GM18499 (cell line): ENCODE measurements at regions not wholly inside any gene's neighbourhood (a gene's known extent, or its start where the extent isn't known, plus 50 kb on each side); places are given as distances from the start of the nearest gene placed in this dataset.

Experiments
- ATAC-seq: cut with Tn5 transposase; IDR thresholded peaks from one replicate; pipeline ENCODE4 v1.9.1; 2021; ENCODE audit warnings: moderate number of reproducible peaks; ENCODE audit not compliant: insufficient read depth, unreplicated experiment

- ATAC-seq, result no peak
Measured at GRCh38 chr22:49136816-49137180, 690.9 kb downstream of the BRD1 start.

- no peak for ATAC-seq
Measured at GRCh38 chr22:49136041-49136815, 691.4 kb downstream of the BRD1 start.

- no peak for ATAC-seq
Measured at GRCh38 chr22:49134076-49134475, 693.6 kb downstream of the BRD1 start.

- ATAC-seq, result no peak
Measured at GRCh38 chr22:49133541-49133940, 694.1 kb downstream of the BRD1 start.

GRCh38 chr22:49132009-49132408 lies 695.7 kb downstream of the BRD1 start:
- ATAC-seq, result no peak

GRCh38 chr22:49129736-49130135 lies 697.9 kb downstream of the BRD1 start:
- ATAC-seq, result no peak

GRCh38 chr22:49128874-49129273 lies 698.8 kb downstream of the BRD1 start:
- no peak for ATAC-seq

GRCh38 chr22:49124608-49125007 lies 703.1 kb downstream of the BRD1 start:
- no peak for ATAC-seq

- no peak for ATAC-seq
Measured at GRCh38 chr22:49123621-49124192, 704.0 kb downstream of the BRD1 start.

- no peak for ATAC-seq
Measured at GRCh38 chr22:49119551-49119952, 708.1 kb downstream of the BRD1 start.

GRCh38 chr22:49118065-49118464 lies 709.6 kb downstream of the BRD1 start:
- ATAC-seq, result no peak

- no peak for ATAC-seq
Measured at GRCh38 chr22:49117486-49117885, 710.2 kb downstream of the BRD1 start.

- ATAC-seq, result no peak
Measured at GRCh38 chr22:49116486-49117120, 711.1 kb downstream of the BRD1 start.

GRCh38 chr22:49116021-49116420 lies 711.7 kb downstream of the BRD1 start:
- ATAC-seq, result no peak

GRCh38 chr22:49115197-49115596 lies 712.5 kb downstream of the BRD1 start:
- no peak for ATAC-seq

GRCh38 chr22:49113758-49114157 lies 713.9 kb downstream of the BRD1 start:
- no peak for ATAC-seq

- no peak for ATAC-seq
Measured at GRCh38 chr22:49112661-49113626, 714.7 kb downstream of the BRD1 start.

GRCh38 chr22:49112176-49112575 lies 715.5 kb downstream of the BRD1 start:
- ATAC-seq, result no peak

- no peak for ATAC-seq
Measured at GRCh38 chr22:49111085-49111484, 716.6 kb downstream of the BRD1 start.

- ATAC-seq, result no peak
Measured at GRCh38 chr22:49108636-49109315, 718.9 kb downstream of the BRD1 start.
